ENCODE measurements at regions not wholly inside any gene's neighbourhood (a gene's known extent, or its start where the extent isn't known, plus 50 kb on each side); places are given as distances from the start of the nearest gene placed in this dataset.

DNA sequence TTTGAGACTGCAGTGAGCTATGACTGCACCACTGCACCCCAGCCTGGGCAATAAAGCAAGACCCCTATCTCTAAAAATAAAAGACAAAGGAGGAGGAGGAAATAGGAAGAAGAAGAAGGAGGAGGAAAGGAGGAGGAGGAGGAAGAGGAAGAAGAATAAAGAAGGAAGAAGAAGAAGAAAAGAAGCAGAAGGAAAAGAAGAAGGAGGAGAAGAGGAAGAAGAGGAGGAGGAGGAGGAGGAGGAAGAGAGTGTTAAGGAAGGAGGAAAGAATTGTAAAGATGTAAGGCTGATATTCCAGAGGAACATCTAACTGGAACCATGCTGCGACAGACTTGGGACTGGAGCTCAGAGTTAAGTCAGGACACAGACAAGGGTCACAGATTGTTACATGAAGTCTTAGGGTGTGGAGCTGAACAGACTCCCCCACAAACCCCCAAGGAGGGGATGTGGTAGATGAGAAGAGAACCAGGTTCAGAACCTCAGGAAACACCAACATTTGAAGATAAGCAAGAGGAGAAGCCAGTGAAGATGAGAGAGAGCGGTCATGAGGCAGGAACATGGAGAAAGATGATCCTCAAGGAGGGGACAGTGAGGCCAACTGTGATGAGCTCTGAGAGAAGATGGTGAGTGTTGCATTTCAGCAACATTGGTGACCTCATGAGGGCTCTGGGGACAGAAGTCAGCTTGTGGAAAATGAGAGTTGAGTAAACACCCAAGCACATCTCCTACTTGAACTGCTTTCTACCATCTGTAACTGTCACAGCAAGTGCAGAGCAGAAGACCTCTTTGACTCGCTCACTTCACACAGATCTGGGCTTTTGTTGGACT lies 118.2 kb downstream of the CD164 start (continued):
- TF ChIP-seq, protein P1, sequence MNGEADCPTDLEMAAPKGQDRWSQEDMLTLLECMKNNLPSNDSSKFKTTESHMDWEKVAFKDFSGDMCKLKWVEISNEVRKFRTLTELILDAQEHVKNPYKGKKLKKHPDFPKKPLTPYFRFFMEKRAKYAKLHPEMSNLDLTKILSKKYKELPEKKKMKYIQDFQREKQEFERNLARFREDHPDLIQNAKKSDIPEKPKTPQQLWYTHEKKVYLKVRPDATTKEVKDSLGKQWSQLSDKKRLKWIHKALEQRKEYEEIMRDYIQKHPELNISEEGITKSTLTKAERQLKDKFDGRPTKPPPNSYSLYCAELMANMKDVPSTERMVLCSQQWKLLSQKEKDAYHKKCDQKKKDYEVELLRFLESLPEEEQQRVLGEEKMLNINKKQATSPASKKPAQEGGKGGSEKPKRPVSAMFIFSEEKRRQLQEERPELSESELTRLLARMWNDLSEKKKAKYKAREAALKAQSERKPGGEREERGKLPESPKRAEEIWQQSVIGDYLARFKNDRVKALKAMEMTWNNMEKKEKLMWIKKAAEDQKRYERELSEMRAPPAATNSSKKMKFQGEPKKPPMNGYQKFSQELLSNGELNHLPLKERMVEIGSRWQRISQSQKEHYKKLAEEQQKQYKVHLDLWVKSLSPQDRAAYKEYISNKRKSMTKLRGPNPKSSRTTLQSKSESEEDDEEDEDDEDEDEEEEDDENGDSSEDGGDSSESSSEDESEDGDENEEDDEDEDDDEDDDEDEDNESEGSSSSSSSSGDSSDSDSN (IDR thresholded peaks at IDR 0.05; ENCODE audit: borderline replicate concordance in 1 of 2, low read depth in 2 of 2, low read length in 2 of 2): no peak
- TF ChIP-seq ZNF766 (CRISPR knock-in tag; conservative IDR thresholded peaks at IDR 0.05): no peak
- TF ChIP-seq ZC3H4 (CRISPR knock-in tag; IDR thresholded peaks at IDR 0.05; ENCODE audit: borderline replicate concordance): no peak
- TF ChIP-seq SRSF1 (IDR thresholded peaks at IDR 0.05; ENCODE audit: low read depth, low read length): no peak
- TF ChIP-seq ZNF668 (CRISPR knock-in tag; IDR thresholded peaks at IDR 0.05): no peak
- no peak for TF ChIP-seq RCOR1 (IDR thresholded peaks at IDR 0.05; ENCODE audit: borderline replicate concordance in 1 of 2, low read depth in 2 of 2, low read length in 2 of 2)
- TF ChIP-seq ZBTB1 (CRISPR knock-in tag; IDR thresholded peaks at IDR 0.05; ENCODE audit: borderline replicate concordance, low read depth): no peak
- no peak for TF ChIP-seq WHSC1 (IDR thresholded peaks at IDR 0.05; ENCODE audit: low read length)
- TF ChIP-seq HIVEP1 (CRISPR knock-in tag; IDR thresholded peaks at IDR 0.05): no peak
- no peak for TF ChIP-seq POLR2AphosphoS5 (IDR thresholded peaks at IDR 0.05; ENCODE audit: control insufficient read depth, insufficient read depth, low read depth, low read length)
- TF ChIP-seq TOE1 (IDR thresholded peaks at IDR 0.05; ENCODE audit: borderline replicate concordance): no peak
- no peak for TF ChIP-seq TOE1 (CRISPR knock-in tag; IDR thresholded peaks at IDR 0.05; ENCODE audit: borderline replicate concordance, low read depth)
- TF ChIP-seq ZNF707 (CRISPR knock-in tag; conservative IDR thresholded peaks at IDR 0.05): no peak
- TF ChIP-seq RBM15 (IDR thresholded peaks at IDR 0.05; ENCODE audit: insufficient read depth, low read length): no peak
- TF ChIP-seq, protein P2, sequence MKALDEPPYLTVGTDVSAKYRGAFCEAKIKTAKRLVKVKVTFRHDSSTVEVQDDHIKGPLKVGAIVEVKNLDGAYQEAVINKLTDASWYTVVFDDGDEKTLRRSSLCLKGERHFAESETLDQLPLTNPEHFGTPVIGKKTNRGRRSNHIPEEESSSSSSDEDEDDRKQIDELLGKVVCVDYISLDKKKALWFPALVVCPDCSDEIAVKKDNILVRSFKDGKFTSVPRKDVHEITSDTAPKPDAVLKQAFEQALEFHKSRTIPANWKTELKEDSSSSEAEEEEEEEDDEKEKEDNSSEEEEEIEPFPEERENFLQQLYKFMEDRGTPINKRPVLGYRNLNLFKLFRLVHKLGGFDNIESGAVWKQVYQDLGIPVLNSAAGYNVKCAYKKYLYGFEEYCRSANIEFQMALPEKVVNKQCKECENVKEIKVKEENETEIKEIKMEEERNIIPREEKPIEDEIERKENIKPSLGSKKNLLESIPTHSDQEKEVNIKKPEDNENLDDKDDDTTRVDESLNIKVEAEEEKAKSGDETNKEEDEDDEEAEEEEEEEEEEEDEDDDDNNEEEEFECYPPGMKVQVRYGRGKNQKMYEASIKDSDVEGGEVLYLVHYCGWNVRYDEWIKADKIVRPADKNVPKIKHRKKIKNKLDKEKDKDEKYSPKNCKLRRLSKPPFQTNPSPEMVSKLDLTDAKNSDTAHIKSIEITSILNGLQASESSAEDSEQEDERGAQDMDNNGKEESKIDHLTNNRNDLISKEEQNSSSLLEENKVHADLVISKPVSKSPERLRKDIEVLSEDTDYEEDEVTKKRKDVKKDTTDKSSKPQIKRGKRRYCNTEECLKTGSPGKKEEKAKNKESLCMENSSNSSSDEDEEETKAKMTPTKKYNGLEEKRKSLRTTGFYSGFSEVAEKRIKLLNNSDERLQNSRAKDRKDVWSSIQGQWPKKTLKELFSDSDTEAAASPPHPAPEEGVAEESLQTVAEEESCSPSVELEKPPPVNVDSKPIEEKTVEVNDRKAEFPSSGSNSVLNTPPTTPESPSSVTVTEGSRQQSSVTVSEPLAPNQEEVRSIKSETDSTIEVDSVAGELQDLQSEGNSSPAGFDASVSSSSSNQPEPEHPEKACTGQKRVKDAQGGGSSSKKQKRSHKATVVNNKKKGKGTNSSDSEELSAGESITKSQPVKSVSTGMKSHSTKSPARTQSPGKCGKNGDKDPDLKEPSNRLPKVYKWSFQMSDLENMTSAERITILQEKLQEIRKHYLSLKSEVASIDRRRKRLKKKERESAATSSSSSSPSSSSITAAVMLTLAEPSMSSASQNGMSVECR (CRISPR knock-in tag; IDR thresholded peaks at IDR 0.05): no peak
- TF ChIP-seq ZNF780A (CRISPR knock-in tag; IDR thresholded peaks at IDR 0.05): no peak
- TF ChIP-seq, protein P3, sequence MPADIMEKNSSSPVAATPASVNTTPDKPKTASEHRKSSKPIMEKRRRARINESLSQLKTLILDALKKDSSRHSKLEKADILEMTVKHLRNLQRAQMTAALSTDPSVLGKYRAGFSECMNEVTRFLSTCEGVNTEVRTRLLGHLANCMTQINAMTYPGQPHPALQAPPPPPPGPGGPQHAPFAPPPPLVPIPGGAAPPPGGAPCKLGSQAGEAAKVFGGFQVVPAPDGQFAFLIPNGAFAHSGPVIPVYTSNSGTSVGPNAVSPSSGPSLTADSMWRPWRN (IDR thresholded peaks at IDR 0.05; ENCODE audit: low read depth): no peak
- TF ChIP-seq CTBP1 (IDR thresholded peaks at IDR 0.05; ENCODE audit: borderline replicate concordance): 0 out of 2 replicates have a peak, but pooled peaks have one; percentile 19
- no peak for TF ChIP-seq ZKSCAN1 (IDR thresholded peaks at IDR 0.05; ENCODE audit: low read depth, low read length)
- TF ChIP-seq ARID2 (IDR thresholded peaks at IDR 0.05): no peak

Data from K562 (cell line).